ENCODE measurements at regions not wholly inside any gene's neighbourhood (a gene's known extent, or its start where the extent isn't known, plus 50 kb on each side); places are given as distances from the start of the nearest gene placed in this dataset.
"Not testable (repeated sequence)": the region's sequence is repeated elsewhere in the genome, so short reads cannot be mapped to it uniquely, and the experiment has no call there.

DNA sequence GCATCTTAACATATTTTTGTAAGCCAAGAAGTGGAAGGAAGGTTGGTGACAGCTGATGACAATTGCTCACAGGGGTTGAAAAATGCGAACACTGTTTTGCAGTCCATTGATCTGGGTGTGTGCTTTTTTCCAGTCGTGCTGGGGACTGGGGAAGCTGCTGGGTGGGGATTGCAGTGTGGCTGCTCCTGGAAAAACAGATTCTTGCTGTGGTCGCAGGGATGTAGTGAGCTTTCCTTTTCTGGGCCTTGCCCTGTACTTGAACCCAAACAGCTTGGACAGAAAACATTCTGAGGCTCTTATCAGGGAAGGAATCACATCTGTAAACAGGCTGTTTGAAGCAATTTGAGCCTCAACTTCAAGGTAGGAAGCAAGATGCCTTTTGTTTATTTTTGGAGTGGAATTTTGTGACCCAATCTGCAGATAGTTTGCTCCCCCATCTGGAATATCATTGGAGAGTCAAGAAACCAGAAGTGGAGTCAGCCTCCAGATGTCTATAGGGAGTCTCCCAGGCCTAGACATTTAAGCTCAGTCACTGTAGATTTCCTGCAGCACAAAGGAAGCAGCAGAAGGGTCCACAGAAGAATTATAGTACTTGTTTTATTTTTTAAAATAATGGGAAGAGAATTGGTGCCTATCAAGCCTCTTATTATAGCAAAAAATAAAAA, 279.2 kb upstream of the FERMT1 start:
- DNase-seq, result no peak
- no peaks in the 10 kb centered on the region for H3K27me3 ChIP-seq
- no peak overlapping the region for H3K4me3 ChIP-seq
- no peaks in the 10 kb centered on the region for H3K36me3 ChIP-seq
- H3K9me3 ChIP-seq, result no peaks in the 10 kb centered on the region

DNA sequence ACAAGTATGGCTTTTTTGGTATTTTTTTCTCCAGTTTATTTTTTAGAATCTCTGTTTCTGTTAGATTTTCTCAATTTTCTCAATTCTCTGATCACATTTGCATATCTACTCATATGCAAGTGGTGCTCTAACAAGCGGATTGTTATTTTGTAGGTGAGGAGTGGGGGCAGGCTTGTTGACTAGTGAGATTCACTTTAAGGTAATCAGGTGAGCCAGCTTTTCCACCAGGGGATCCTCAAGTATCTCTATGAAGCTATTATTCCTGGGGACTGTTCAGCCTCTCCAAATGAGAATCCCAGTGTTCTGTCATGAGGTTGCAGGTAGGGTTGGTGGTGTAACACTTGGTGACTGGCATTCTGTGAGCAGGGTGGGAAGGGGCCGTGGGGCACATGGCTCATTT, 274.3 kb upstream of the FERMT1 start:
- DNase-seq, result no peak
- Histone ChIP-seq H3K36me3 (no peaks in the 10 kb centered on the region), H3K27me3 (no peaks in the 10 kb centered on the region), H3K9me3 (no peaks in the 10 kb centered on the region), H3K4me3 (no peak overlapping the region)

DNA sequence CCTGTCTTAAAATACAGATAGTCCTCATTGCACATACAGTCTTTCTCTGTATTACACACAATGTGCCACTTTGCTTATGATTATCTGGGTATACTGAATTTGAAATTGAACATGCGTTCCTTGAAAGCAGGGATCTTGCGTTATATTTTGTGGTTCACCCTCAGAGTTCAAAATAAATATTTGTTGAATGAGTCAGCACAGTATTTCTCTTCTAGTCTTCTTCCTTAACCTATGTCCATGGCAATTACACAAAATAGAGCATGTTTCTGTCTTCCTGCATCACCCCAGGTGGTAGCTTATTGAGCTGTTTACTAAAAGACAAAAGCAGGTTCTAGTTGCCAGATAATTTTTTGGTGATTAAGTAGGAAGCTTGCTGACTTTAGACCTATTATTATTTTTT, 272.9 kb upstream of the FERMT1 start:
- Histone ChIP-seq H3K9me3 (no peaks in the 10 kb centered on the region), H3K4me3 (no peak overlapping the region), H3K27me3 (no peaks in the 10 kb centered on the region), H3K36me3 (no peaks in the 10 kb centered on the region)
- DNase-seq, result no peak

DNA sequence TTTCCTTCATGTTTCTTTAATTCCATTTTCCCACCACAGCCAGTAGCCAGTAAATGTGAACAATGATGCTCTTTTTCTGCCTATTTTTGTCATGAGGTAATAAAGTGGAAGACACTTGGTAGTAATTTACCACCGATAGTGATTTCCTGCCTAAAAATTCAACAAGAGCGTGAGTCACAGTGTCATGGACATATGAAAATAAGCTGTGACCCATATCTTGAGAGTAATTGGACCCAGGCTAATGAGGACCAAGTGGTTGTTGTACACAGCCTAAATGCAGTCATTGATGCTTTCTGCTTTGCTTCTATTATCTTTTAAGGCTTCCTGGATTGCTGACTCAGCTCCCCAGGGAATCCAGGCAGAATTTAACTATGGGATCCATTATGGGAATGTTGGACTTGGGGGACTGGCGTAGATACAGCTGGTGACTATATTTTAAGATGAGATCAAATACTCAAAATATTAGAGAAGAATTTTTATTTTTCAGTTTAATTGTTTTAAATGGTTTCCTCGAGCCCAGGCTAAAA, 265.9 kb upstream of the FERMT1 start:
- no peak for DNase-seq
- Histone ChIP-seq H3K36me3 (no peaks in the 10 kb centered on the region), H3K4me3 (no peak overlapping the region), H3K9me3 (no peaks in the 10 kb centered on the region), H3K27me3 (no peaks in the 10 kb centered on the region)

DNA sequence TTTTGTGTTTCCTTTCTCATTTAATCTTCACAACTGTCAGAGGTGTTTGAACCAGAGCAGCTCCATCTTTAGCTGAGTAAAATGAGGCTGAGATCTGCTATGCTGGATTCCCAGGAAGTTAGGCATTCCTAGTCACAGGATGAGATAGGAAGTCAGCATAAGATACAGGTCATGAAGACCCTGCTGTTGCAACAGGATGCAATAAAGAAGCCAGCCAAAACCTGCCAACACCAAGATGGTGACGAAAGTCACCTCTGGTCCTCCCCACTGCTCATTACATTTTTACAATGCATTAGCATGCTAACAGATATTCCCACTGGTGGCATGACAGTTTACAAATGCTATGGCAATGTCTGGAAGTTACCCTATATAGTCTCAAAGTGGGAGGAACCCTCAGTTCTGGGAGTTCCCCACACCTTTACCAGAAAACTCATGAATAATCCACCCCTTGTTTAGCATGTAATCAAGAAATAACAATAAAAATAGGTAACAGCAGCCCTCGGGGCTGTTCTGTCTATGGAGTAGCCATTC, 262.2 kb upstream of the FERMT1 start:
- no peaks in the 10 kb centered on the region for H3K36me3 ChIP-seq
- no peak overlapping the region for H3K4me3 ChIP-seq
- H3K27me3 ChIP-seq, result no peaks in the 10 kb centered on the region
- DNase-seq, result no peak
- H3K9me3 ChIP-seq, result no peaks in the 10 kb centered on the region

DNA sequence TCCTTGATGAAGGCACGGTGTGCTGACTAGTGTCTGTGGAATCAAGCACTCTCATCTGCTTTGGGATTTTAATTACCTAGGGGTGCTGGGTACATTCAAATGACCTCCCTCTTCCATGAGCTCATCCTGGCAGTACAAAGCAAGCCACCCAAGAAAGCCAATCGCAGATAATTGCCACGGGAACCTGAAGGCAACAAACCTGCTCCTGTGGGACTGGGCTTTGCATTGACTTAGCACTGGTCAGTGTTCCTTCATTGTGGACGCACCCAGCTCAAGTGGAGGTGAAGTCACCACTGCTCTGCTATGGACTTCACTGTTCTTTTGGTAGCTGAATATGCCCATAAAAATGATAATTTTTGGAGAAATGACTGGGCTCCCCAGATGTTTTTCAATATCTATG, 261.6 kb upstream of the FERMT1 start:
- no peak for DNase-seq

GRCh38 chr20:6381887-6382286, 259.1 kb upstream of the FERMT1 start:
- no peak for DNase-seq
- H3K36me3 ChIP-seq, result no peaks in the 10 kb centered on the region
- no peaks in the 10 kb centered on the region for H3K9me3 ChIP-seq
- H3K27me3 ChIP-seq, result no peaks in the 10 kb centered on the region
- no peak overlapping the region for H3K4me3 ChIP-seq

More for the DNA sequence above, 261.6 kb upstream of the FERMT1 start:
- Histone ChIP-seq H3K9me3 (no peaks in the 10 kb centered on the region), H3K27me3 (no peaks in the 10 kb centered on the region), H3K36me3 (no peaks in the 10 kb centered on the region), H3K4me3 (no peak overlapping the region)

DNA sequence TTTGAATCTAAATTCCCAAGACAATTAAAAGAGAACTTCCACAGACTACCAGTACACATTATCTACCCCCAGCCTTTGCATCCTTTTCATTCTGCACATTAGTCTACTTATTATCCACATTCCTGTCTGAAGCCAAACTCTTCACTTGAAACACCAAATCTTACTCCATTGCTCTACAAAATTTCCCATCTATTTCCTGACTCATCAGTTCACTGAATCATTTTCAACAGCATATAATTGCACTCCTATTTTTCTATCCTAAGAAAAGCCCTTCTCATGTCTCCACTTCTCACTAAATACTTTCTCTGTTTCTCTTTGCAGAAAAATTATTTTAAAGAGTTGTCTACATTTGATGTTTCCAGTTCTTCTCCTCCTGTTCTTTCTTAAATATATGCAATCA, 239.4 kb upstream of the FERMT1 start:
- no peak overlapping the region for H3K4me3 ChIP-seq
- no peaks in the 10 kb centered on the region for H3K27me3 ChIP-seq
- no peaks in the 10 kb centered on the region for H3K9me3 ChIP-seq
- no peak for DNase-seq
- no peaks in the 10 kb centered on the region for H3K36me3 ChIP-seq

- H3K4me3 ChIP-seq, result no peak overlapping the region
- no peaks in the 10 kb centered on the region for H3K9me3 ChIP-seq
- H3K36me3 ChIP-seq, result no peaks in the 10 kb centered on the region
- no peak for DNase-seq
- H3K27me3 ChIP-seq, result no peaks in the 10 kb centered on the region
Measured at GRCh38 chr20:6360766-6361165, 237.9 kb upstream of the FERMT1 start.

- H3K27me3 ChIP-seq, result no peaks in the 10 kb centered on the region
- no peak for DNase-seq
- H3K4me3 ChIP-seq, result no peak overlapping the region
- H3K9me3 ChIP-seq, result no peaks in the 10 kb centered on the region
- H3K36me3 ChIP-seq, result no peaks in the 10 kb centered on the region
Measured at GRCh38 chr20:6355754-6356451, 233.1 kb upstream of the FERMT1 start.

GRCh38 chr20:6348908-6349307, 226.1 kb upstream of the FERMT1 start:
- Histone ChIP-seq H3K9me3 (no peaks in the 10 kb centered on the region), H3K4me3 (no peak overlapping the region), H3K27me3 (no peaks in the 10 kb centered on the region), H3K36me3 (no peaks in the 10 kb centered on the region)
- no peak for DNase-seq

DNA sequence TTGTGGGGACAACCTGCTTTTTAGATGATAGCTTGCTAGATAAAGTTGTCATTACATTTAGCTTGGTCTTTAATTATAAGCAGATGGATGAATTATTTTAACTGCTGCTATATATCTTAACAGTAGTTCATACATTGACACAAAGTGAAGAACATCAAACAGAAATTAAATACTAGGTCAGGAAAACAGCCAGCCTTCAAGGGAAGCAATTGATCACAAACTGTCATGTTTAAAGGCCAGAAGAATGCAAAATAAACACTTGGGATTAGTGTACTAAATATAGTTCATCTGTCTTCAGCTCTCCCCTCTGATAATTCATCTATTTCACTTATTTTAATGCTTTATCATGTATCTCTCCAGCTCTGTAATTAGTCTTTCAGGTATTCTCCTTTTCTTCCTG, 225.1 kb upstream of the FERMT1 start:
- Histone ChIP-seq H3K27me3 (no peaks in the 10 kb centered on the region), H3K4me3 (no peak overlapping the region), H3K9me3 (no peaks in the 10 kb centered on the region), H3K36me3 (no peaks in the 10 kb centered on the region)
- no peak for DNase-seq

- no peaks in the 10 kb centered on the region for H3K9me3 ChIP-seq
- H3K36me3 ChIP-seq, result no peaks in the 10 kb centered on the region
- no peaks in the 10 kb centered on the region for H3K27me3 ChIP-seq
- no peak overlapping the region for H3K4me3 ChIP-seq
- no peak for DNase-seq
Measured at GRCh38 chr20:6341491-6341890, 218.7 kb upstream of the FERMT1 start.

GRCh38 chr20:6339176-6339575, 216.3 kb upstream of the FERMT1 start:
- Histone ChIP-seq H3K36me3 (no peaks in the 10 kb centered on the region), H3K4me3 (no peak overlapping the region), H3K27me3 (no peaks in the 10 kb centered on the region), H3K9me3 (no peaks in the 10 kb centered on the region)
- no peak for DNase-seq

GRCh38 chr20:6333110-6333509, 210.3 kb upstream of the FERMT1 start:
- no peak overlapping the region for H3K4me3 ChIP-seq
- H3K9me3 ChIP-seq, result no peaks in the 10 kb centered on the region
- no peak for DNase-seq
- H3K27me3 ChIP-seq, result no peaks in the 10 kb centered on the region
- H3K36me3 ChIP-seq, result no peaks in the 10 kb centered on the region

GRCh38 chr20:6321235-6321634, 198.4 kb upstream of the FERMT1 start:
- H3K27me3 ChIP-seq, DNase-seq, H3K36me3 ChIP-seq, H3K4me3 ChIP-seq, H3K9me3 ChIP-seq: not testable (repeated sequence)

DNA sequence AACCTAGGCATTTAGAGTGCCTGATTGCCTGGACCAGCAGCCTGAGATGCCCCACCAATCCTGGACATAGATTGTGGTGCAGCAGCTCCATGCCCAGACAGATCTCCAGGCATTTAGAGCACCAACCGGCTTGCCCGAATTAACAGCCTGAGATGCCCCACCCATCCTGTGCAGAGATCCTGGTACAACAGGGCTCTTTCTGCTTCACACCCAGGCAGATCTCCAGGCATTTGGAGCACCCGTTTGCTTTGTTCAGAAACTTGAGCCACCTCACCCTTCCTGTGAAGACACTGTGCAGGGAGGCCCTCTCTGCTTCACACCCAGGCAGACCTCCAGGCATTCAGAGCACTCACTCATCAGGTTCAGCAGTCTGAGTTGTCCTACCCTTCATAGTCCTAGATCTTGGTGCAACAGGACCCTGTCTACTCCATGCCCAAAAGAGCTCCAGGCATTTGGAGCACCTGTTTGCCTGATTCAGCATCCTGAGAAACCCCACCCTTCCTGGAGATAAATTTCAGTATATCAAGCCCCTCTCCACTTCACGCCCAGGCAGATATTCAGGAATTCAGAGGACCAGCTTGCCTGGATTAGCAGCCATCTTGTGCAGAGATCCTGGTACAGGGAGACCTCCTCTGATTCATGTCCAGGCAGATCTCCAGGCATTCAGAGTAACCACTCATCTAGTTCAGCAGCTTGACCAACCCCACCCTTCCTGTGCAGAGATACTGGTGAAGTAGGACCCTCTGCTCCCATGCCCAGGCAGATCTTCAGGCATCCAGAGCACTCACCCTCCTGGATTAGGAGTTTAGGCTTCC, 189.2 kb upstream of the FERMT1 start:
- Histone ChIP-seq H3K4me3 (no peak overlapping the region), H3K36me3 (no peaks in the 10 kb centered on the region), H3K27me3 (no peaks in the 10 kb centered on the region), H3K9me3 (no peaks in the 10 kb centered on the region)
- no peak for DNase-seq
